ENCODE measurements at regions not wholly inside any gene's neighbourhood (a gene's known extent, or its start where the extent isn't known, plus 50 kb on each side); places are given as distances from the start of the nearest gene placed in this dataset.

- TF ChIP-seq CTCF (IDR thresholded peaks at IDR 0.05) (no peak), POLR2A (IDR thresholded peaks at IDR 0.05) (no peak)
Measured at GRCh38 chr18:27826101-27826500, 350.8 kb downstream of the CDH2 start.
